Islet of Langerhans (tissue), 1 donor: ENCODE measurements at regions not wholly inside any gene's neighbourhood (a gene's known extent, or its start where the extent isn't known, plus 50 kb on each side); places are given as distances from the start of the nearest gene placed in this dataset.

Experiments
- FAIRE-seq: peaks from one replicate; lab custom pipeline; 2011; peaks lifted over from hg19 to GRCh38; lab: Jason Lieb, UNC

- no peak for FAIRE-seq
Observed at GRCh38 chr14:100659345-100660001, 67.2 kb upstream of the DLK1 start.

- FAIRE-seq = no peak
Observed at GRCh38 chr14:100660498-100660881, 66.2 kb upstream of the DLK1 start.

- FAIRE-seq = no peak
Observed at GRCh38 chr14:100660882-100661635, 65.6 kb upstream of the DLK1 start.

- peak; percentile 47 for FAIRE-seq
Observed at GRCh38 chr14:100662879-100663760, 63.6 kb upstream of the DLK1 start.

GRCh38 chr14:100663761-100664052, 63.0 kb upstream of the DLK1 start:
- FAIRE-seq = no peak

GRCh38 chr14:100664231-100664630, 62.5 kb upstream of the DLK1 start:
- no peak for FAIRE-seq

GRCh38 chr14:100664841-100665510, 61.7 kb upstream of the DLK1 start:
- no peak for FAIRE-seq

- FAIRE-seq = no peak
Observed at GRCh38 chr14:100665511-100666032, 61.1 kb upstream of the DLK1 start.

- FAIRE-seq = no peak
Observed at GRCh38 chr14:100666403-100666802, 60.3 kb upstream of the DLK1 start.

GRCh38 chr14:100666851-100667250, 59.8 kb upstream of the DLK1 start:
- FAIRE-seq = no peak

GRCh38 chr14:100667656-100668055, 59.0 kb upstream of the DLK1 start:
- FAIRE-seq = no peak

GRCh38 chr14:100668352-100668751, 58.3 kb upstream of the DLK1 start:
- FAIRE-seq = no peak

GRCh38 chr14:100669011-100669412, 57.7 kb upstream of the DLK1 start:
- no peak for FAIRE-seq

- no peak for FAIRE-seq
Observed at GRCh38 chr14:100669468-100669867, 57.2 kb upstream of the DLK1 start.

- no peak for FAIRE-seq
Observed at GRCh38 chr14:100670017-100670752, 56.5 kb upstream of the DLK1 start.

- FAIRE-seq = no peak
Observed at GRCh38 chr14:100670753-100671049, 56.0 kb upstream of the DLK1 start.

- FAIRE-seq = no peak
Observed at GRCh38 chr14:100671386-100671901, 55.2 kb upstream of the DLK1 start.

GRCh38 chr14:100671906-100672305, 54.8 kb upstream of the DLK1 start:
- FAIRE-seq = no peak

- peak; percentile 64 for FAIRE-seq
Observed at GRCh38 chr14:100673085-100673806, 53.4 kb upstream of the DLK1 start.

GRCh38 chr14:100673807-100674154, 52.9 kb upstream of the DLK1 start:
- no peak for FAIRE-seq

- no peak for FAIRE-seq
Observed at GRCh38 chr14:100674428-100674827, 52.3 kb upstream of the DLK1 start.
